IPS-15b (cell line): ENCODE measurements at regions not wholly inside any gene's neighbourhood (a gene's known extent, or its start where the extent isn't known, plus 50 kb on each side); places are given as distances from the start of the nearest gene placed in this dataset.

ENCODE experiments used
- H3K27me3 ChIP-seq: one replicate; pipeline ENCODE4 v1.6.1; 2013; ENCODE audit warnings: low read length; ENCODE audit not compliant: control insufficient read depth, insufficient read depth
- H3K36me3 ChIP-seq: one replicate; pipeline ENCODE4 v1.6.1; 2013; ENCODE audit warnings: low read length; ENCODE audit not compliant: control insufficient read depth, insufficient read depth
- H3K4me1 ChIP-seq: one replicate; pipeline ENCODE4 v1.6.1; 2013; ENCODE audit warnings: mild to moderate bottlenecking, low read length; ENCODE audit not compliant: control insufficient read depth, insufficient read depth
- H3K4me3 ChIP-seq: one replicate; pipeline ENCODE4 v1.5.1; 2013; ENCODE audit warnings: low read depth, low read length
- H3K9ac ChIP-seq: one replicate; pipeline ENCODE4 v1.6.1; 2013; ENCODE audit warnings: low read depth, mild to moderate bottlenecking, low read length
- H3K9me3 ChIP-seq: one replicate; pipeline ENCODE4 v1.6.1; 2013; ENCODE audit warnings: mild to moderate bottlenecking, low read length; ENCODE audit not compliant: control insufficient read depth, insufficient read depth

DNA sequence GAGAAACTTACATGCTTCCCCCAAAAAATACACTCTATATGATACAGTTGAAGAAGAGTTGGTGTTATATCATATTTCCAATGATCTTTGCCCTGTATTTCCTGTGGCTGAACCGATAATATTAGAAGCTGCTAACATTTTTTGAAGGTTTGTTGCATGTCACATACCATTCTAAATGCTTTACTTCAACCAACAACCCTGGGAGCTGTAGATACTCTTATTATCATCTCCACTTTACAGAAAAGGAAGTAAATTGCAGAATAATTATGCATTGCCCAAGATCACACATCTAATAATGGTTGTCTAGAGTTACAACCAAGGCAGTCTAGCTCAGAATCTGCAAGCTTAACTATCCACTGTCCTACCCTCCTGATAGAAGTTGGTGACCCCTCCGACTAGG is 182.8 kb downstream of the NUAK1 start:
- Histone ChIP-seq H3K4me1 (no peaks in the 10 kb centered on the region), H3K27me3 (no peaks in the 10 kb centered on the region), H3K36me3 (no peaks in the 10 kb centered on the region), H3K4me3 (no peak overlapping the region), H3K9me3 (no peaks in the 10 kb centered on the region), H3K9ac (no peak overlapping the region)

DNA sequence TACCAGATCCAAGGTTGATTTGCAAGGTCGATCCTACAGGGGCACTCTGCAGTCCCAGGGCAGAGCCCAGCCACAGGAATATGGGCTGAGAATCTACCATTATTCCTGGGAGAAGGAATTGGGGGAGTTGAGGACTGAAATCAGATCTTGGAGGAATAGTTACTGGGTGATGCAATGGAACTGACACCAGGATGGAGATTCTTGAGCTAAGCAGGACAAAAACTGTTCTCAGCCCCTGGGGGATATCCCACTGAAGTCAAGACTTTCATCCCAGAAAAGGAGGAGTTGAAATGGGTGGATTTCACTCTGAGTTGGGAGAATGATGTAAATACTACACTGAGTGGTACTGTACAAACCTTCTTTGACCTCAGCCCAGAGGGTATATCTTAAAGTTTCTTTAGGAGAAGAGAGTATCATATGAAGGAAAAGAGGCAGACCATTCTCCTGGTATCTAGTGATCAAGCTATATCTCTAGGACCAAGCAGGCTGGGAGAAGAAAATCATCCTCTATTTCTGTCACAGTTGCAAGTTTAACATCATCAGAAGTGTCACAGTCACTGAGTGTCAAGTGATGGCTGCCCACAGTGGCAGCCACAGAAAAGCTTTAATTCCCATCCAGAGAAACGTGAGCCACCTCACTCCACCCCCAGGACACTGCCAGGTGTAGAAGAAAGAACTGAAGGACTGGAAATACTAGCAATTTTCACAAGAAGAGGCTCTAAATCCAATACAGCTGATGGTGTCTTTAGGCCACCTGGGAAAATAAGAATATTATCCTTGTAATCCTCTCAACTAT is 181.9 kb downstream of the NUAK1 start:
- Histone ChIP-seq H3K4me3 (no peak overlapping the region), H3K4me1 (no peaks in the 10 kb centered on the region), H3K27me3 (no peaks in the 10 kb centered on the region), H3K36me3 (no peaks in the 10 kb centered on the region), H3K9ac (no peak overlapping the region), H3K9me3 (no peaks in the 10 kb centered on the region)

DNA sequence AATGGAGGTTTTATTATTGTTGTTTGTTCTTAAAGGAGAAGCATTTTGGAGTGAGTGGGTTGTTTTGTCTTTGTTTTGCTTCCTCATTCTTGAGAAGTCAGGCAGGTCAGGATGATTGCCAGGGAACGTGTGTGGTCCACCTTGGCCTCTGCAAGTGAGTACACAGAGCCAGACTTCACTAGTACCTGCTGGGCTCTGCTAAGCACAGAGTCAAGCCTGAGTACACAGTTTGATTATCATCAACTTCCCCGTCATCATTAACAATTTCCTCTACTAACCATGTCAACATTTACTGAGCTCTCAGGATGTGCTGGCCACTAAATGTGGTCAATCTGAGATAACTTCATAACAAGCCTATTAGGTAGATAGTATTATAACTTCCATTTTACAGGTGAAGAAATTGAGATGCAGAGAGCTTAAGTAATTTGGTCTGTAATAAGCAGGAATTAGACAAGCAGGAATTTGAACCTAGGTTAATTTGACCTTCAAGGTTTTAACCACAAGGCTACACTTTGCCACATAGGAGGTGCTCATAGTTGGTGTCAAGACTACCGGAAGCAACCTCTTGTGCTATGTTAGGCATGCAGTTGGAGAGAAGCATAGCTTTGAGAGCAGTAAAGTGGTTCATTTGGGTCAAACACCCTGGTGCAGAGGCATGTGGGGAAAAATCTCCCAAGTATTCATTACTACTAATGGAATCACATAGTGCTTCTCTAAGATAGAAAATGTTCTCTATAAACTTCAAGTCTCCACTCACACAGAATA is 178.3 kb downstream of the NUAK1 start:
- Histone ChIP-seq H3K9me3 (no peaks in the 10 kb centered on the region), H3K9ac (no peak overlapping the region), H3K4me1 (no peaks in the 10 kb centered on the region), H3K36me3 (no peaks in the 10 kb centered on the region), H3K27me3 (no peaks in the 10 kb centered on the region), H3K4me3 (no peak overlapping the region)

DNA sequence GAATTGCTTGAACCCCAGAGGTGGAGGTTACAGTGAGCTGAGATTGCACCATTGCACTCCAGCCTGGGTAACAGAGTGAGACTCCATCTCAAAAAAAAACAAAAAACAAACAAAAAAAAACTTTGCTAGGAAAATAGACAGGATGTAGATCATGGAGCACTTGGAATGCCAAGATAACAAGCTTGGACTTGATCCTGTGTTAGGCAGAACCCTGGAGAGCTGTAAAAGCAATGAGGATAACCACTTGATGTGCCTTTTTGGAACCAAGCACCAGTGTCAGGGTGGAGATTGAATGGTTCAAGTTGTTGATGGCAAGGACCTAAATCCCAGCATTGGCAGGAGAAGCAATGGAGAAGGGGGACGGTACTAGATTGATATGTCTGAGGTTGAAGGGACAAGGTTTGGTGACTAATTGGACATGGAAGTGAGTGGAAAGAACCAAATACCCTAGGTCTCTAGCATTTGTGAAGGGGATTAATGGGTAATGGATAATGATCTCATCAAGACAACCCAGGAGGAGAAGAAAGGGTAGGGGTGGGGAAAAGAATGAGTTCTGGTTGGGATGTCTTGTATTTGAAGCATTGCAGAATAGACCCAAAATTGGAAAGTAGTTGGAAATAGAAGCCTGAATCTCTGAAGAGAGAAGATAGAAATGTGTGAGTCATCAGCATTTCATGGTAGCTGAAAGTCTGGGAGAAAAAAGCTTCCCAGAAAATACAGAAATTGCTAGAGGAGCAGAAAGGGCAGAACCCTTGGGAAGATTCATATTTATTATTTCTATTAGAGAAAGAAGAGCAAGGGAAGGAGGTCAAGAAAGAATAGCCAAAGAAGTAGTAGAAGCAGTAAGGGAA is 176.7 kb downstream of the NUAK1 start:
- Histone ChIP-seq H3K4me3 (no peak overlapping the region), H3K9me3 (no peaks in the 10 kb centered on the region), H3K27me3 (no peaks in the 10 kb centered on the region), H3K9ac (no peak overlapping the region), H3K4me1 (no peaks in the 10 kb centered on the region), H3K36me3 (no peaks in the 10 kb centered on the region)

DNA sequence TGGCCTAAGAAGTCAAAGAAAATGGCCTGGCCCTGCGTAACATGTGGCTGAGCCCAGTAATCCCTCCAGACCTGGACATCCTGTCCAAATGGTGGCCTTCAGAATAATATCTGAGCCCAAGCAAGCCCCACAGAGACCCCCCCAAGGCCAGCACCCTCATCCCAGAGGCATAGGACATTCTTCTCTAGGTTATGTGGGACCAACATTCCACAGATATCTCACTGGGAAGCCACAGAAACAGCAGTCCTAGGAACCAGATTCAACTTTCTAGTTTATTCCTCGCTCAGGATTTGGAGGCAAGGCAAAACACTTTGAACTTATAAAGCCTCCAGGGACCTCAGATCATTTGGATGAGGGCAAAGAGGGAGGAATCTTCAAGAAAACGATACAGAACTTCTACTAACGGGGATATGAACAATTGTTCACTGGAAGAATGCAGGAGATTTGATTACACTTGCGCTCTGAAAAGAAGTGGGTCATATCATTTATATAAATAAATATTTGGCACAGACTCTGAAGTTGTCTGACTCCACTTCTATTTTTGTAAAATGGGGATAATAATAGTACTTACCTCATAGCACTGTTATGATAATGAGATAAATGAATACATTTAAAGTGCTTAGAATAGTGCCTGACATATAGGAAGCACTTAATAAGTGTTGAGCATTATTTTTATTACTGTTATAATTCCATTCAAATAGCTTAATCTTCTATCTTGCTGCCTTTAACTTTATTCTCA is 171.5 kb downstream of the NUAK1 start:
- H3K9ac ChIP-seq: no peak overlapping the region
- no peak overlapping the region for H3K4me3 ChIP-seq
- H3K4me1 ChIP-seq: no peaks in the 10 kb centered on the region
- H3K9me3 ChIP-seq: no peaks in the 10 kb centered on the region
- H3K36me3 ChIP-seq: no peaks in the 10 kb centered on the region
- H3K27me3 ChIP-seq: no peaks in the 10 kb centered on the region

DNA sequence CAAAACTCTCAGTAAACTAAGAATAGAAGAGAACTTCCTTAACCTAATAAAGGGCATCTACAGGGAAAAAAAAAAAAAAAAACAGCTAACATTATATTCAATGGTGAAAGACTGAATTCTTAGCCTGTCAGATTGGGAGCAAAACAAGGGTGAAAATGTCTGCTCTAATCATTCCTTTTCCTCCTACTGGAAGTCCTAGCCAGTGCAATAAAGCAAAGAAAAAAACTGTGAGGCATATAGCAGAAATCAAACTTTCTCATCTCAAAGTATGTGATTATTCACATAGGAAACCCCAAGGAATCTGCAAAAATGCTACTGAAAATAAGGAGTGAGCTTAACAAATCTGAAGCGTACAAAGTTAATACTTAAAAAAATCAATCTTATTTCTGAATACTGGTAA is 170.7 kb downstream of the NUAK1 start:
- H3K36me3 ChIP-seq: no peaks in the 10 kb centered on the region

DNA sequence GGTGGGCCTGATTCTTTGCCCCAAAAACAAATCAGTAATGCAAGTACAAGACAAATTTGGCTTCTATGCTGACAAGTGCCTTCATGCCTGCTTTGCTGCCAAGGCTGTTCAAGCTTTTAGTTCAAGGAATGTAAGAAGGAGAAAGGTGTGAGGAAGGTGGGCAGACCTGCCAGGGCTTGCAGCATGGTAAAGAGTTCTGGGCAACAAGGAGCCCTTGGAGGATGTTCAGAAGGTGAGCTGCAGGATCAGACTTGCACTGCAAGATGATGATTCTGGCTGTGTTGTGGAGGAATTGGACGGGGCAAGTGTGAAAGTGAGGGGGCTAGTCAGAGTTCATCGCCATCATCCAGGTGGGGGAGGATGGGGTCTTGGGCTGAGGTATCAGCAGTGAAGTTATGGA is 167.9 kb downstream of the NUAK1 start:
- Histone ChIP-seq H3K27me3 (no peaks in the 10 kb centered on the region), H3K4me1 (no peaks in the 10 kb centered on the region), H3K36me3 (no peaks in the 10 kb centered on the region), H3K9ac (no peak overlapping the region), H3K9me3 (no peaks in the 10 kb centered on the region), H3K4me3 (no peak overlapping the region)

More for the DNA sequence above, 170.7 kb downstream of the NUAK1 start:
- H3K4me3 ChIP-seq: no peak overlapping the region
- no peaks in the 10 kb centered on the region for H3K9me3 ChIP-seq
- no peaks in the 10 kb centered on the region for H3K4me1 ChIP-seq
- no peaks in the 10 kb centered on the region for H3K27me3 ChIP-seq
- no peak overlapping the region for H3K9ac ChIP-seq

DNA sequence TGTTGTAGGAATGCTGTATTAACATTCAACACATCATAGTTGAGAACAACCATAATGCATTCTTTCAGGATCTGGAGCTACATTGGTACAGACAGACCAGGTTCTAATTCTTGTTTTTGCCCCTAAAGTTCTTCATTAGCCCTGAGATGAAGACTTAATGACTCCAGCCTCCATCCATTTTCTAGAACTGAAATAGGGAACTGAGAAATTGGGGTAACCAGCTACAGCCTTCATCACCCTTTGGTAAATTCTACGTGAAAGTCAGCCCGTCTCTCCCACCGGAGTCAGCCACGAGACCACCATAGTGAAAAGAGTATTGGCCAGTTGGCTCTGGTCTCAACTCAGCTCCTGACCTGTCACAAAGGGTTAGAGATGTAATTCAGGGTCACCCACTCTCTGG is 164.0 kb downstream of the NUAK1 start:
- Histone ChIP-seq H3K4me3 (no peak overlapping the region), H3K27me3 (no peaks in the 10 kb centered on the region), H3K9me3 (no peaks in the 10 kb centered on the region), H3K4me1 (no peaks in the 10 kb centered on the region), H3K36me3 (no peaks in the 10 kb centered on the region), H3K9ac (no peak overlapping the region)

DNA sequence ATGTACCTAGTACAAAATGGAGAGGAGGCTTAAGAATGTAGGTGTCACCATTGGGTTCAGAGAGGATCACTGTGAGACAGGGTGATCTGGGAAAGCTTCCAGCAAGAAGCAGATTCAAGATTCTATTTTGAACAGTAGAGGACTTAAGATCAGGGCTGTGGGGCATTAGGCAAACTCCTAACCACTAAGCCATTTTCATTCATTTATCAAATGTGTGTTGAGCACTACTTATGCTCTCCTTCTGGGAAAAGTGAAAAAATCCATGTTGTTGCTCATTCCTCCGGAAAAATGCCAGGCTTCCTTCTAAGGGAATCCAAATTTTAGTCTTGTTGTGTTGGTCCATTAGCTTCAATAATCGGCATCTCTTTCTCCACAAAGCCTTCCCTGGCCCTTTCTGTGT is 163.4 kb downstream of the NUAK1 start:
- Histone ChIP-seq H3K9me3 (no peaks in the 10 kb centered on the region), H3K36me3 (no peaks in the 10 kb centered on the region), H3K27me3 (no peaks in the 10 kb centered on the region), H3K4me3 (no peak overlapping the region), H3K9ac (no peak overlapping the region), H3K4me1 (no peaks in the 10 kb centered on the region)

DNA sequence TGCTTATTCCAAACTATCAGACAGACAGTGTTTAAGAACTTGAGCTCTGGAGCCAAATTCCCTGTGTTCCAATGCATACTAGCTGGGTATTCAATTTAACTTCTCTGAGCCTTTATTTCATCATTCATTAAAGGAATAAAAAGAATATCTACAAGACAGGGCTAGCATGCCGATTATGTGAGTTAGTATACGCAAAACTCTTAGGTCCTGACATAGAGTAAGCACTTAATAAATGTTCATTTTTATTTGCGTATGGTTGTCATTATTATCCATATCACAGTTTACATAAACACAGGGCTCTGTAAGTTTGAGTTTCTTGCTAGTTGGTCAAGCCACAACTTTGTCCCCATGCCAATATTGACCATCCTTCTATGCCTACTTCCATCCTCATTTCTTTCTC is 161.5 kb downstream of the NUAK1 start:
- Histone ChIP-seq H3K36me3 (no peaks in the 10 kb centered on the region), H3K27me3 (no peaks in the 10 kb centered on the region), H3K4me1 (no peaks in the 10 kb centered on the region), H3K4me3 (no peak overlapping the region), H3K9me3 (no peaks in the 10 kb centered on the region), H3K9ac (no peak overlapping the region)

DNA sequence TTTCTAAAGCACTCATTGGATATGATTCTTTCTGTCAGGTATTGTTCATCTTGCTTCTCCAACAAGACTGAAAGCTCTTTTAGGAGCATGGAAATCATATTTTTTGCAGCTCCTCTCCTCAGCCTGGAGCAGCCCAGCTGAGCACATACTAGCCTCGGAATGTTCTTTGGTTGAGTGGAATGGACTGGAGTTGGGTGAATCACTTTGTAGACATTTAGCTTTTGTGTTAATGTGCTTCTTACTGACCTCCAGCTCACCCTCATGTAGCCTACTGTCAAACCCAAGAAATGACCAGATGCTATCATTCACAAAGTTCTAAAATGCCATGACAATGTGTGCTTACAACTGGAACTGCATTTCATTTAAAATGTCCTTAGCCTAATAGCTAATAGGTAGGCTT is 161.1 kb downstream of the NUAK1 start:
- H3K9ac ChIP-seq: no peak overlapping the region
- H3K4me3 ChIP-seq: no peak overlapping the region
- no peaks in the 10 kb centered on the region for H3K27me3 ChIP-seq
- H3K9me3 ChIP-seq: no peaks in the 10 kb centered on the region
- no peaks in the 10 kb centered on the region for H3K4me1 ChIP-seq
- no peaks in the 10 kb centered on the region for H3K36me3 ChIP-seq
